Gastrocnemius medialis (tissue), 4 donors: ENCODE measurements at regions not wholly inside any gene's neighbourhood (a gene's known extent, or its start where the extent isn't known, plus 50 kb on each side); places are given as distances from the start of the nearest gene placed in this dataset.

Source experiments
- ATAC-seq, 2 donors: fragments of 150-250 bp; one replicate each; pipeline ENCODE4 v1.9.1; 2016
- DNase-seq, 2 donors: peaks; one replicate each; pipeline ENCODE4 v3.0.0-alpha.2; 2019
- H3K27ac ChIP-seq, 4 donors: fragments of 200-600 bp; sonication (generic); 1 replicate in 1 of 4; 2 replicates in 3 of 4; pipeline ENCODE4 v1.5.1; 2016 to 2018; ENCODE audit warnings: mild to moderate bottlenecking in 2 of 4, moderate library complexity in 1 of 4
- H3K27me3 ChIP-seq, 3 donors: fragments of 200-600 bp; sonication (generic) in 2 of 3; 1 replicate in 1 of 3; 2 replicates in 2 of 3; pipeline versions ENCODE4 v1.5.1 to v1.6.0; 2016 to 2019; ENCODE audit warnings: mild to moderate bottlenecking in 1 of 3, moderate library complexity in 1 of 3
- H3K36me3 ChIP-seq, 2 donors: fragments of 200-600 bp; sonication (generic) in 1 of 2; one replicate each; pipeline ENCODE4 v1.5.1; 2017 to 2018
- H3K4me1 ChIP-seq, 2 donors: fragments of 200-600 bp; sonication (generic) in 1 of 2; one replicate each; pipeline ENCODE4 v1.5.1; 2016 to 2017; ENCODE audit warnings: mild to moderate bottlenecking in 2 of 2
- H3K4me3 ChIP-seq, 4 donors: fragments of 200-600 bp; sonication (generic) in 3 of 4; 1 replicate in 1 of 4; 2 replicates in 3 of 4; pipeline ENCODE4 v1.5.1; 2016 to 2019; ENCODE audit warnings: mild to moderate bottlenecking in 2 of 4
- H3K9me3 ChIP-seq, 3 donors: fragments of 200-600 bp; sonication (generic) in 2 of 3; 1 replicate in 1 of 3; 2 replicates in 2 of 3; pipeline ENCODE4 v1.5.1; 2016 to 2019
- POLR2A ChIP-seq, 2 donors: fragments of 450-650 bp; IDR thresholded peaks; one replicate each; pipeline ENCODE4 v1.6.1; 2017; ENCODE audit warnings: antibody characterized with exemption in 2 of 2, mild to moderate bottlenecking in 2 of 2, moderate library complexity in 2 of 2
- in situ Hi-C, 4 donors: fragments of 200-750 bp; cut with MboI; loops; one replicate each; pipeline versions ENCODE4 v1.15.0 to v1.8.0; 2017; ENCODE audit warnings: low sequenced_read_pairs in 4 of 4
- intact Hi-C: fragments of 100-400 bp; cut with DNase I; formaldehyde crosslinking; loops from one replicate; pipeline ENCODE4 v1.15.1; 2023; ENCODE audit warnings: low total_unique reads
- TF ChIP-seq, protein P1 (sequence below), 5 experiments: fragments of 450-650 bp in 3 of 5; fragments of 200-600 bp in 2 of 5; sonication (generic) in 2 of 5; IDR thresholded peaks in 4 of 5; conservative IDR thresholded peaks in 1 of 5; 1 replicate in 4 of 5; 2 replicates in 1 of 5; pipeline ENCODE4 v1.5.1; 2016 to 2019; ENCODE audit warnings: antibody characterized with exemption in 5 of 5, mild to moderate bottlenecking in 3 of 5, moderate library complexity in 3 of 5

DNA sequence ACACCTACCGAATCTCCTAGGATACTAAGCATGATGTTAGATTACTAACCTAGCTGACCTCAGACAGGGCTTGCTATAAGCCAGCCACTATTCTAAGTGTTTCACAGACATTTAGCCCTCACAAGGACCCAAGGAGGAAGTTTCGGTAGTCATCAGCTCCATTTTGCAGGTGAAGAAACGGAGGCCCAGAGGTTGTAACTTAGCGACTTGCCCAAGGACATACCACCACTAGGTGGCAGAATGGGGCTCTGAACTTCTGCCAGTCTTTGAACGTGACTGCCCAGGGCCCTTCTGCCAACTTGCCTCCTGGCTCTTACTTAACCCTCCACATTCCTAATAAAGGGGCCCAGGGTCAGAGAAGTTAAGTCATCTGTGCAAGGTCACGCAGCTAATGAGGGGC lies 283.5 kb downstream of the C1orf94 start:
- ATAC-seq (no peak), DNase-seq (no peak)
- Histone ChIP-seq H3K4me3 (no peak overlapping the region), H3K4me1 (no peaks in the 10 kb centered on the region), H3K27me3 (no peaks in the 10 kb centered on the region), H3K9me3 (no peaks in the 10 kb centered on the region), H3K36me3 (no peaks in the 10 kb centered on the region), H3K27ac (no peak overlapping the region)
- in situ Hi-C loops: no loop called here
- intact Hi-C loops: no loop called here
- TF ChIP-seq, protein P1, sequence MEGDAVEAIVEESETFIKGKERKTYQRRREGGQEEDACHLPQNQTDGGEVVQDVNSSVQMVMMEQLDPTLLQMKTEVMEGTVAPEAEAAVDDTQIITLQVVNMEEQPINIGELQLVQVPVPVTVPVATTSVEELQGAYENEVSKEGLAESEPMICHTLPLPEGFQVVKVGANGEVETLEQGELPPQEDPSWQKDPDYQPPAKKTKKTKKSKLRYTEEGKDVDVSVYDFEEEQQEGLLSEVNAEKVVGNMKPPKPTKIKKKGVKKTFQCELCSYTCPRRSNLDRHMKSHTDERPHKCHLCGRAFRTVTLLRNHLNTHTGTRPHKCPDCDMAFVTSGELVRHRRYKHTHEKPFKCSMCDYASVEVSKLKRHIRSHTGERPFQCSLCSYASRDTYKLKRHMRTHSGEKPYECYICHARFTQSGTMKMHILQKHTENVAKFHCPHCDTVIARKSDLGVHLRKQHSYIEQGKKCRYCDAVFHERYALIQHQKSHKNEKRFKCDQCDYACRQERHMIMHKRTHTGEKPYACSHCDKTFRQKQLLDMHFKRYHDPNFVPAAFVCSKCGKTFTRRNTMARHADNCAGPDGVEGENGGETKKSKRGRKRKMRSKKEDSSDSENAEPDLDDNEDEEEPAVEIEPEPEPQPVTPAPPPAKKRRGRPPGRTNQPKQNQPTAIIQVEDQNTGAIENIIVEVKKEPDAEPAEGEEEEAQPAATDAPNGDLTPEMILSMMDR (IDR thresholded peaks at IDR 0.05 in 4 of 5, conservative IDR thresholded peaks at IDR 0.05 in 1 of 5): no peak
- no peak for TF ChIP-seq POLR2A (IDR thresholded peaks at IDR 0.05)

- in situ Hi-C loops: no loop called here
- no peaks in the 10 kb centered on the region for H3K9me3 ChIP-seq
- DNase-seq: no peak
These were observed 284.4 kb upstream of the GJB5 start for GRCh38 chr1:34470401-34470800.

DNA sequence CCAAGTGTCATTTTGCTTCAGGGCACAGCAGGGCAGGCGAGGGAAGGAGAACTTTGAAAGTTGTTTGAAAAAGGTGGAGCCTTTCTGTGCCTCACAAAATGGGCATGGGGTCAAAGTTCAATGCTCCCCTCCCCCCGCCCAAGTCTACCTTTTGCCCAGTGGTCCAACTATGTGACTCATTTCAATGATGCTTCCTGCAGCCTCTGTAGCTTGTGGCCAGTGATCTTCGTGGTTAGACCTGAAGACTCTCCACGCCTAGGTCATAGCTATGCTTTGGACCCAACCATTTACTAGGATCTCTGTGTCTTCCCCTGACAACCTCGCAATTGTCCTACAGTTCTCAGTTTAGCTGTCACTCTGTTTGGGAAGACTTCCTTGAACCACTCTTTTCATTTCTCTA lies 280.3 kb upstream of the GJB5 start:
- H3K4me3 ChIP-seq: no peak overlapping the region
- ATAC-seq (no peak), DNase-seq (no peak)
- TF ChIP-seq, protein P1 (IDR thresholded peaks at IDR 0.05 in 4 of 5, conservative IDR thresholded peaks at IDR 0.05 in 1 of 5): no peak
- TF ChIP-seq POLR2A (IDR thresholded peaks at IDR 0.05): no peak
- no peaks in the 10 kb centered on the region for H3K4me1 ChIP-seq
- in situ Hi-C loops: no loop called here
- H3K9me3 ChIP-seq: no peaks in the 10 kb centered on the region
- intact Hi-C loops: no loop called here
- no peak overlapping the region for H3K27ac ChIP-seq
- H3K36me3 ChIP-seq: no peaks in the 10 kb centered on the region
- H3K27me3 ChIP-seq: peaks cover 0 to 3% (median 0%) of the 10 kb centered on the region in 3 donors

More at GRCh38 chr1:34470401-34470800, 284.4 kb upstream of the GJB5 start:
- intact Hi-C loops: no loop called here
- H3K4me1 ChIP-seq: no peaks in the 10 kb centered on the region
- H3K27ac ChIP-seq: no peak overlapping the region
- H3K36me3 ChIP-seq: no peaks in the 10 kb centered on the region
- TF ChIP-seq, protein P1 (IDR thresholded peaks at IDR 0.05 in 4 of 5, conservative IDR thresholded peaks at IDR 0.05 in 1 of 5): no peak
- TF ChIP-seq POLR2A (IDR thresholded peaks at IDR 0.05): no peak
- H3K27me3 ChIP-seq: no peaks in the 10 kb centered on the region
- ATAC-seq: no peak
- H3K4me3 ChIP-seq: no peak overlapping the region

DNA sequence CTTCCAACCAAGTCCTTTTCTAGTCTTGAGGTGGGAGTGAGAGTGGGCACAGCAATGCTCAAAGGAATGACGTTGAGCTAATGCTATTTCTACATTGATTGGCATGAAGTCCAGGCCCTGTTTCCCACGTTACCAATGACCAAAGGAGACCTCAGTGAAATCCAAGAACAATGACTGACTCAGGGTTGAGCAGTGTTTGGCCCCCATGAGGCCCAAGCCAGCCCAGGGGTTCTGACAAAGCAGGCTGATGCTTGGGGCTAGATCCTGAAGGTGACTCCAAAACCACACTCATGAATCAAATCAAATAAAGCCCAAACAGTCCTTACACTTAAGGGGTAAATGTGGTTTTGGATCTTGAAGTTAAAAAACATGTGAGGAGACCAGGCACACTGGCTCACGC lies 278.5 kb upstream of the GJB5 start:
- no peak for TF ChIP-seq POLR2A (IDR thresholded peaks at IDR 0.05)
- TF ChIP-seq, protein P1 (IDR thresholded peaks at IDR 0.05 in 4 of 5, conservative IDR thresholded peaks at IDR 0.05 in 1 of 5): no peak
- ATAC-seq (no peak), DNase-seq (no peak)
- Histone ChIP-seq H3K27me3 (peaks cover 0 to 3% (median 0%) of the 10 kb centered on the region in 3 donors), H3K4me1 (no peaks in the 10 kb centered on the region), H3K27ac (no peak overlapping the region), H3K36me3 (no peaks in the 10 kb centered on the region), H3K9me3 (no peaks in the 10 kb centered on the region), H3K4me3 (no peak overlapping the region)
- intact Hi-C loops: no loop called here
- in situ Hi-C loops: no loop called here

DNA sequence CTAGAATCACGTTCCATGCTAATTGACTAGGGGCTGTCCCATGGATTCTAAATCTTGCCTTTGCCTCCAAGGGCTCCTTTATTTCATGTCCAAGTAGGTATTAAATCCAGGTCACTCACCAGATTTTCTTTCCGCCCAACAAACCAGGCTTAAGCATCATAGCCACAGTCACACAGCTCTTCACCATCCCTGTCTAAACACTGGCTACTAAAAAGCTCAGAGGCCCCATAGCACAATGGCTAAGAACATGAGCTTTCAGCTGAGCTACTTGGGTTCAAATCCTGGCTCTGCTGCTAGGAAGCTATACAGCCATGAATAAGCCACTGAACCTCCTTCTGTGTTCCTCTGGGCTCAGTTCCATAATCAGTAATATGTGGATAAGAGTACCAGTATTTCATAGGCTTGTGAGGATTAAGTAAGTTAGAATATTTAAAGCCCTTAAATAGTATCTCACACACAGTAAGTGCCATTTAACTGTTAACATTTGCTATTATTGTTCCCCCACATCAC lies 277.2 kb upstream of the GJB5 start:
- TF ChIP-seq POLR2A (IDR thresholded peaks at IDR 0.05): no peak
- TF ChIP-seq, protein P1 (IDR thresholded peaks at IDR 0.05 in 4 of 5, conservative IDR thresholded peaks at IDR 0.05 in 1 of 5): no peak
- in situ Hi-C loops: no loop called here
- peaks cover 0 to 3% (median 0%) of the 10 kb centered on the region in 3 donors for H3K27me3 ChIP-seq

More for the DNA sequence above, 277.2 kb upstream of the GJB5 start:
- Histone ChIP-seq H3K36me3 (no peaks in the 10 kb centered on the region), H3K9me3 (no peaks in the 10 kb centered on the region), H3K27ac (no peak overlapping the region), H3K4me1 (no peaks in the 10 kb centered on the region), H3K4me3 (no peak overlapping the region)
- intact Hi-C loops: no loop called here
- DNase-seq: no peak
- no peak for ATAC-seq
